ENCODE measurements at regions not wholly inside any gene's neighbourhood (a gene's known extent, or its start where the extent isn't known, plus 50 kb on each side); places are given as distances from the start of the nearest gene placed in this dataset.

GRCh38 chr1:30095451-30096025, 627.8 kb downstream of the MATN1 start:
- ChIA-PET POLR2A (no interaction called here), CTCF (interaction anchor here (1.8 to 1.9 kb wide), 2 partner anchors 9 to 10 kb away, joined by 5 to 7 read pairs; no protein-coding TSS in a partner anchor)
- no peak overlapping the region for H3K27ac ChIP-seq
- H3K4me3 ChIP-seq, result no peak overlapping the region
- H3K4me1 ChIP-seq, result no peaks in the 10 kb centered on the region
- TF ChIP-seq ZNF302 (CRISPR knock-in tag; IDR thresholded peaks at IDR 0.05), result no peak
- TF ChIP-seq RFX5 (IDR thresholded peaks at IDR 0.05), result no peak
- TF ChIP-seq FOSL2 (IDR thresholded peaks at IDR 0.05), result no peak
- no peak for TF ChIP-seq FOSL2 (CRISPR knock-in tag; IDR thresholded peaks at IDR 0.05)
- TF ChIP-seq NR3C1 (IDR thresholded peaks at IDR 0.05), result no peak
- TF ChIP-seq CHD4 (IDR thresholded peaks at IDR 0.05; ENCODE audit: borderline replicate concordance), result no peak
- no peak for TF ChIP-seq ZSCAN20 (CRISPR knock-in tag; IDR thresholded peaks at IDR 0.05)
- TF ChIP-seq KDM5A (IDR thresholded peaks at IDR 0.05), result no peak
- TF ChIP-seq JUNB (IDR thresholded peaks at IDR 0.05), result no peak
- no peak for TF ChIP-seq USF2 (IDR thresholded peaks at IDR 0.05)
- TF ChIP-seq HOXB5 (CRISPR knock-in tag; IDR thresholded peaks at IDR 0.05), result no peak
- TF ChIP-seq ELK1 (IDR thresholded peaks at IDR 0.05; ENCODE audit: low read depth, low read length), result no peak
- TF ChIP-seq FOSB (CRISPR knock-in tag; IDR thresholded peaks at IDR 0.05), result no peak
- DNase-seq (ENCODE audit: low read depth in 1 of 2, low spot score in 1 of 2), result no peak
- WGBS (ENCODE audit: missing lambda C conversion rate), result 50% methylated on average over 2 of the region's 9 CpGs
- no peak for ATAC-seq
- no peak overlapping the region for H3K4me2 ChIP-seq
- H3K9me3 ChIP-seq, result peaks cover 6% of the 10 kb centered on the region; the same call in 2 of the 3 replicates
- no peak for FAIRE-seq

GRCh38 chr1:30095051-30095450, 628.3 kb downstream of the MATN1 start:
- CTCF ChIA-PET, result interaction anchor here (1.8 to 1.9 kb wide), 2 partner anchors 8 to 10 kb away, joined by 5 to 7 read pairs; no protein-coding TSS in a partner anchor
- no peak overlapping the region for H3K4me3 ChIP-seq
- no peak overlapping the region for H3K27ac ChIP-seq
- TF ChIP-seq HDAC2 (IDR thresholded peaks at IDR 0.05) (no peak), BHLHE40 (IDR thresholded peaks at IDR 0.05; ENCODE audit: low read depth, low read length) (no peak), NPAS2 (CRISPR knock-in tag; IDR thresholded peaks at IDR 0.05; ENCODE audit: borderline replicate concordance) (no peak), MAFK (IDR thresholded peaks at IDR 0.05; ENCODE audit: partially characterized antibody) (no peak), MAZ (IDR thresholded peaks at IDR 0.05; ENCODE audit: borderline replicate concordance, low read depth, low read length) (no peak), FOSL2 (IDR thresholded peaks at IDR 0.05) (no peak), FOSL2 (CRISPR knock-in tag; IDR thresholded peaks at IDR 0.05) (no peak), EP300 (IDR thresholded peaks at IDR 0.05) (no peak), CBX2 (IDR thresholded peaks at IDR 0.05; ENCODE audit: borderline replicate concordance, low read depth) (no peak), CTCF (IDR thresholded peaks at IDR 0.05) (no peak), GATA3 (IDR thresholded peaks at IDR 0.05; ENCODE audit: borderline replicate concordance) (no peak), JUNB (IDR thresholded peaks at IDR 0.05) (no peak), CHD2 (IDR thresholded peaks at IDR 0.05; ENCODE audit: low read length, partially characterized antibody) (no peak), ZFP36 (IDR thresholded peaks at IDR 0.05; ENCODE audit: borderline replicate concordance, partially characterized antibody) (no peak), BCL3 (IDR thresholded peaks at IDR 0.05) (no peak), HEYL (CRISPR knock-in tag; IDR thresholded peaks at IDR 0.05) (no peak), FOSB (CRISPR knock-in tag; IDR thresholded peaks at IDR 0.05) (no peak)
- POLR2A ChIA-PET, result no interaction called here
- no peak overlapping the region for H3K4me2 ChIP-seq
- peaks cover 6% of the 10 kb centered on the region; the same call in 2 of the 3 replicates for H3K9me3 ChIP-seq
- FAIRE-seq (no peak), DNase-seq (ENCODE audit: low read depth in 1 of 2, low spot score in 1 of 2) (no peak), ATAC-seq (no peak)
- no peaks in the 10 kb centered on the region for H3K4me1 ChIP-seq
- 52% methylated on average over 3 of the region's 4 CpGs for WGBS (ENCODE audit: missing lambda C conversion rate)
